Prostate gland (tissue), 2 donors: ENCODE measurements at regions not wholly inside any gene's neighbourhood (a gene's known extent, or its start where the extent isn't known, plus 50 kb on each side); places are given as distances from the start of the nearest gene placed in this dataset.

ENCODE experiments used
- CTCF ChIP-seq, 4 experiments: fragments of 200-600 bp in 2 of 4; fragments of 450-650 bp in 2 of 4; sonication (generic) in 2 of 4; IDR thresholded peaks; 1 replicate in 3 of 4; 2 replicates in 1 of 4; pipeline ENCODE4 v1.5.1; 2016 to 2019; ENCODE audit warnings: antibody characterized with exemption in 4 of 4, mild to moderate bottlenecking in 2 of 4, moderate library complexity in 2 of 4
- POLR2A ChIP-seq: fragments of 450-650 bp; IDR thresholded peaks from one replicate; pipeline ENCODE4 v1.6.1; 2016; ENCODE audit warnings: antibody characterized with exemption, mild to moderate bottlenecking
- POLR2AphosphoS5 ChIP-seq: sonication (generic); formaldehyde crosslinking; IDR thresholded peaks from one replicate; pipeline ENCODE4 v1.6.1; 2017; ENCODE audit warnings: antibody characterized with exemption

GRCh38 chr5:124030043-124030491 lies 518.1 kb downstream of the CSNK1G3 start:
- TF ChIP-seq POLR2A = no peak
- no peak for TF ChIP-seq POLR2AphosphoS5
- TF ChIP-seq CTCF (IDR thresholded peaks at IDR 0.05) = no peak
